AG09309 (cell line): ENCODE measurements at regions not wholly inside any gene's neighbourhood (a gene's known extent, or its start where the extent isn't known, plus 50 kb on each side); places are given as distances from the start of the nearest gene placed in this dataset.

Experiments used
- DNase-seq: peaks from one replicate; pipeline ENCODE4 v3.0.0-alpha.2; 2010; ENCODE audit warnings: low read depth
- H3K4me3 ChIP-seq: 2 replicates; pipeline ENCODE4 v1.5.1; 2011; ENCODE audit warnings: mild to moderate bottlenecking, low read depth, low read length, moderate library complexity; ENCODE audit not compliant: control insufficient read depth
- CTCF ChIP-seq: IDR thresholded peaks from 2 replicates; pipeline ENCODE4 v1.5.1; 2011; ENCODE audit warnings: mild to moderate bottlenecking, low read depth, low read length, inconsistent platforms; ENCODE audit not compliant: insufficient read depth, control insufficient read depth; ENCODE audit errors: missing control alignments

GRCh38 chr11:70607561-70607960 lies 209.2 kb downstream of the CTTN start:
- no peak for TF ChIP-seq CTCF
- no peak for DNase-seq
- no peak overlapping the region for H3K4me3 ChIP-seq

- H3K4me3 ChIP-seq: no peak overlapping the region
- no peak for TF ChIP-seq CTCF
- DNase-seq: peak; percentile 13
Observed at GRCh38 chr11:70608568-70609470, 210.5 kb downstream of the CTTN start.

GRCh38 chr11:70610566-70611565 lies 212.5 kb downstream of the CTTN start:
- no peak for TF ChIP-seq CTCF
- no peak for DNase-seq
- H3K4me3 ChIP-seq: no peak overlapping the region

GRCh38 chr11:70611821-70612220 lies 213.5 kb downstream of the CTTN start:
- no peak overlapping the region for H3K4me3 ChIP-seq
- TF ChIP-seq CTCF: no peak
- DNase-seq: no peak

- no peak for DNase-seq
- TF ChIP-seq CTCF: no peak
- H3K4me3 ChIP-seq: no peak overlapping the region
Observed at GRCh38 chr11:70612459-70613141, 214.3 kb downstream of the CTTN start.
